ENCODE measurements at regions not wholly inside any gene's neighbourhood (a gene's known extent, or its start where the extent isn't known, plus 50 kb on each side); places are given as distances from the start of the nearest gene placed in this dataset.

- ATAC-seq = no peak
- no peaks in the 10 kb centered on the region for H3K36me3 Mint-ChIP-seq
These were observed 282.3 kb downstream of the DUSP10 start for GRCh38 chr1:221459558-221459957.

DNA sequence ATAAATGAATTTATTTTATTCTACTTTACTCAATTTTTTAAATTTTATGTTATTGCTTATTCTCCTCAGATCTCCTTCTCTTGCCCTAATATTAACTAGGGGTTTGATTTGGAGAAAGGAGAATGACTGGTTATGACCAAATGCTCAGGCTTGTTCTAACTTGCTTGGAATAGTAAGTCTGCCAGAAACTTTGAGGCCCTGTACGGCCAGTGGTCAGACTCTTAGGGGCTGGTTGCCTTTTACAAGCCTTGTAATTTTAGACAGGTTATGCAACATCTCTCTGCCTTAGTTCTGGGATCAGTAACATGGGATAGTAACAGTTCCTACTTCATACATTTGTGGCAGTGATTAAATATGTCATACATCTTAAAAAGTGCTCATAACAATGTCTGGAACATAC is 279.5 kb downstream of the DUSP10 start:
- H3K36me3 ChIP-seq (ENCODE audit: control insufficient read depth, insufficient read depth, low read length) = no peaks in the 10 kb centered on the region
- no peak overlapping the region for H3K27ac ChIP-seq (ENCODE audit: low read length)
- Mint-ChIP-seq H3K27ac (no peak overlapping the region), H3K9me3 (no peaks in the 10 kb centered on the region), H3K4me1 (no peaks in the 10 kb centered on the region), H3K27me3 (ENCODE audit: low read depth in 2 of 2) (peaks cover 8 to 25% of the 10 kb centered on the region in 2 donors), H3K4me3 (no peak overlapping the region), H3K36me3 (no peaks in the 10 kb centered on the region)
- DNase-seq = no peak
- intact Hi-C loops (cut with micrococcal nuclease) = no loop called here
- no peaks in the 10 kb centered on the region for H3K4me1 ChIP-seq (ENCODE audit: control insufficient read depth, insufficient read depth, low read length)
- TF ChIP-seq, protein P1, sequence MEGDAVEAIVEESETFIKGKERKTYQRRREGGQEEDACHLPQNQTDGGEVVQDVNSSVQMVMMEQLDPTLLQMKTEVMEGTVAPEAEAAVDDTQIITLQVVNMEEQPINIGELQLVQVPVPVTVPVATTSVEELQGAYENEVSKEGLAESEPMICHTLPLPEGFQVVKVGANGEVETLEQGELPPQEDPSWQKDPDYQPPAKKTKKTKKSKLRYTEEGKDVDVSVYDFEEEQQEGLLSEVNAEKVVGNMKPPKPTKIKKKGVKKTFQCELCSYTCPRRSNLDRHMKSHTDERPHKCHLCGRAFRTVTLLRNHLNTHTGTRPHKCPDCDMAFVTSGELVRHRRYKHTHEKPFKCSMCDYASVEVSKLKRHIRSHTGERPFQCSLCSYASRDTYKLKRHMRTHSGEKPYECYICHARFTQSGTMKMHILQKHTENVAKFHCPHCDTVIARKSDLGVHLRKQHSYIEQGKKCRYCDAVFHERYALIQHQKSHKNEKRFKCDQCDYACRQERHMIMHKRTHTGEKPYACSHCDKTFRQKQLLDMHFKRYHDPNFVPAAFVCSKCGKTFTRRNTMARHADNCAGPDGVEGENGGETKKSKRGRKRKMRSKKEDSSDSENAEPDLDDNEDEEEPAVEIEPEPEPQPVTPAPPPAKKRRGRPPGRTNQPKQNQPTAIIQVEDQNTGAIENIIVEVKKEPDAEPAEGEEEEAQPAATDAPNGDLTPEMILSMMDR (IDR thresholded peaks at IDR 0.05) = no peak
- no peaks in the 10 kb centered on the region for H3K9me3 ChIP-seq (ENCODE audit: control insufficient read depth, insufficient read depth, low read length)
- no peak for ATAC-seq
- 94% methylated on average over 1 of the region's 1 CpG for WGBS (ENCODE audit: insufficient coverage)
- H3K4me3 ChIP-seq (ENCODE audit: low read length) = no peak overlapping the region
- H3K27me3 ChIP-seq (ENCODE audit: control insufficient read depth, insufficient read depth, low read length) = peaks cover 11% of the 10 kb centered on the region

More at GRCh38 chr1:221459558-221459957, 282.3 kb downstream of the DUSP10 start:
- WGBS (ENCODE audit: insufficient coverage) = no CpG with 5 or more reads among the region's 1 CpG
- TF ChIP-seq, protein P1 (IDR thresholded peaks at IDR 0.05) = no peak
- no peak overlapping the region for H3K27ac ChIP-seq (ENCODE audit: low read length)
- Mint-ChIP-seq H3K4me1 (no peaks in the 10 kb centered on the region), H3K27ac (no peak overlapping the region), H3K27me3 (ENCODE audit: low read depth in 2 of 2) (peaks cover 16 to 38% of the 10 kb centered on the region in 2 donors), H3K9me3 (no peaks in the 10 kb centered on the region), H3K4me3 (no peak overlapping the region)
- no peak overlapping the region for H3K4me3 ChIP-seq (ENCODE audit: low read length)
- H3K36me3 ChIP-seq (ENCODE audit: control insufficient read depth, insufficient read depth, low read length) = no peaks in the 10 kb centered on the region
- H3K27me3 ChIP-seq (ENCODE audit: control insufficient read depth, insufficient read depth, low read length) = peaks cover 11% of the 10 kb centered on the region
- H3K4me1 ChIP-seq (ENCODE audit: control insufficient read depth, insufficient read depth, low read length) = no peaks in the 10 kb centered on the region
- intact Hi-C loops (cut with micrococcal nuclease) = no loop called here
- no peak for DNase-seq
- H3K9me3 ChIP-seq (ENCODE audit: control insufficient read depth, insufficient read depth, low read length) = no peaks in the 10 kb centered on the region

DNA sequence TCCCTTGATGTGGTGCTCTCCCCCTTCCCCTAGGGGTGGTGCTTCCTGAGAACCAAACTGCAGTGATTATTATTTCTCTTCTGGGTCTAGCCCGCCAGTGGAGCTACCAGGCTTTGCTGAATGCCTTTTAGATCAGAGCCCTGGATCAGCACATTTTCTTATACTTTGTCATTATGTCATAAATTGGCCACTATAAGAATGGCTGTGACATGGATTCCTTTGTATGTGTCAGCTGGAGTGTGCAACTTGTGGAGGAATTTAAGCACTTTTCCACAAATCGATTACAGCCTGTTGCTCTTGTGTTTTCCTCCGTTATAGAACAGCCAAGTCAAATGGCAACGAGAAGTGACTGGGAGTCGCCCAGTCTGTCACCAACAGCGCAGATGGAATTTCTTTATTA is 273.3 kb downstream of the DUSP10 start:
- ATAC-seq = no peak
- H3K27ac ChIP-seq (ENCODE audit: low read length) = no peak overlapping the region
- peaks cover 2% of the 10 kb centered on the region for H3K27me3 ChIP-seq (ENCODE audit: control insufficient read depth, insufficient read depth, low read length)
- H3K27me3 Mint-ChIP-seq (ENCODE audit: low read depth in 2 of 2) = peaks cover 10 to 24% of the 10 kb centered on the region in 2 donors
- H3K9me3 ChIP-seq (ENCODE audit: control insufficient read depth, insufficient read depth, low read length) = no peaks in the 10 kb centered on the region
- intact Hi-C loops (cut with micrococcal nuclease) = no loop called here
- 94% methylated on average over 5 of the region's 6 CpGs for WGBS (ENCODE audit: insufficient coverage)
- H3K4me3 ChIP-seq (ENCODE audit: low read length) = no peak overlapping the region
- no peak for DNase-seq
- H3K4me1 ChIP-seq (ENCODE audit: control insufficient read depth, insufficient read depth, low read length) = no peaks in the 10 kb centered on the region
- no peaks in the 10 kb centered on the region for H3K36me3 ChIP-seq (ENCODE audit: control insufficient read depth, insufficient read depth, low read length)
- no peak overlapping the region for H3K27ac Mint-ChIP-seq
- no peaks in the 10 kb centered on the region for H3K36me3 Mint-ChIP-seq
- no peaks in the 10 kb centered on the region for H3K4me1 Mint-ChIP-seq
- no peaks in the 10 kb centered on the region for H3K9me3 Mint-ChIP-seq
- TF ChIP-seq, protein P1 (IDR thresholded peaks at IDR 0.05) = no peak
- H3K4me3 Mint-ChIP-seq = no peak overlapping the region

- Histone ChIP-seq H3K4me1 (ENCODE audit: control insufficient read depth, insufficient read depth, low read length) (no peaks in the 10 kb centered on the region), H3K27ac (ENCODE audit: low read length) (no peak overlapping the region), H3K9me3 (ENCODE audit: control insufficient read depth, insufficient read depth, low read length) (no peaks in the 10 kb centered on the region), H3K36me3 (ENCODE audit: control insufficient read depth, insufficient read depth, low read length) (no peaks in the 10 kb centered on the region), H3K4me3 (ENCODE audit: low read length) (no peak overlapping the region), H3K27me3 (ENCODE audit: control insufficient read depth, insufficient read depth, low read length) (no peaks in the 10 kb centered on the region)
- intact Hi-C loops (cut with micrococcal nuclease) = no loop called here
- H3K4me3 Mint-ChIP-seq = no peak overlapping the region
- TF ChIP-seq, protein P1 (IDR thresholded peaks at IDR 0.05) = no peak
- H3K4me1 Mint-ChIP-seq = no peaks in the 10 kb centered on the region
- no peaks in the 10 kb centered on the region for H3K36me3 Mint-ChIP-seq
- WGBS (ENCODE audit: insufficient coverage) = 91% methylated on average over 3 of the region's 3 CpGs
- DNase-seq (no peak), ATAC-seq (no peak)
- no peaks in the 10 kb centered on the region for H3K9me3 Mint-ChIP-seq
- peaks cover 11 to 26% of the 10 kb centered on the region in 2 donors for H3K27me3 Mint-ChIP-seq (ENCODE audit: low read depth in 2 of 2)
- H3K27ac Mint-ChIP-seq = no peak overlapping the region
These were observed 272.4 kb downstream of the DUSP10 start for GRCh38 chr1:221469476-221469875.

All from natural killer cell (primary cell).